ENCODE measurements at regions not wholly inside any gene's neighbourhood (a gene's known extent, or its start where the extent isn't known, plus 50 kb on each side); places are given as distances from the start of the nearest gene placed in this dataset.

- DNase-seq: no peak
- intact Hi-C loops (cut with DNase I): no loop called here
- no peaks in the 10 kb centered on the region for H3K4me1 ChIP-seq
- H3K36me3 ChIP-seq: no peaks in the 10 kb centered on the region
- TF ChIP-seq POLR2A (IDR thresholded peaks at IDR 0.05): no peak
- TF ChIP-seq CTCF (IDR thresholded peaks at IDR 0.05): no peak
- 66% methylated on average over 6 of the region's 6 CpGs for WGBS (ENCODE audit: insufficient coverage, low coverage, low lambda C conversion rate, missing lambda C conversion rate)
- no peak overlapping the region for H3K4me3 ChIP-seq
- H3K27ac ChIP-seq: no peak overlapping the region
- no peaks in the 10 kb centered on the region for H3K27me3 ChIP-seq
- no peaks in the 10 kb centered on the region for H3K9me3 ChIP-seq
- no peak for ATAC-seq
Measured at GRCh38 chr13:39968646-39969475, 313.4 kb downstream of the COG6 start.

- WGBS (ENCODE audit: insufficient coverage, low coverage, low lambda C conversion rate, missing lambda C conversion rate): 72% methylated on average over 6 of the region's 6 CpGs
- Histone ChIP-seq H3K4me3 (no peak overlapping the region), H3K36me3 (no peaks in the 10 kb centered on the region), H3K27ac (no peak overlapping the region), H3K27me3 (no peaks in the 10 kb centered on the region), H3K4me1 (no peaks in the 10 kb centered on the region), H3K9me3 (no peaks in the 10 kb centered on the region)
- intact Hi-C loops (cut with DNase I): no loop called here
- ATAC-seq (no peak), DNase-seq (no peak)
- TF ChIP-seq CTCF (IDR thresholded peaks at IDR 0.05) (no peak), POLR2A (IDR thresholded peaks at IDR 0.05) (no peak)
Measured at GRCh38 chr13:39970177-39970846, 314.9 kb downstream of the COG6 start.

- no peak for DNase-seq
- H3K9me3 ChIP-seq: no peaks in the 10 kb centered on the region
- no peaks in the 10 kb centered on the region for H3K27me3 ChIP-seq
- H3K4me3 ChIP-seq: no peak overlapping the region
- H3K27ac ChIP-seq: no peak overlapping the region
- H3K36me3 ChIP-seq: no peaks in the 10 kb centered on the region
- ATAC-seq: no peak
- H3K4me1 ChIP-seq: no peaks in the 10 kb centered on the region
- WGBS (ENCODE audit: insufficient coverage, low coverage, low lambda C conversion rate, missing lambda C conversion rate): 33% methylated on average over 2 of the region's 3 CpGs
- TF ChIP-seq POLR2A (IDR thresholded peaks at IDR 0.05) (no peak), CTCF (IDR thresholded peaks at IDR 0.05) (no peak)
- intact Hi-C loops (cut with DNase I): no loop called here
Measured at GRCh38 chr13:39971526-39971925, 316.1 kb downstream of the COG6 start.

GRCh38 chr13:39976481-39976880, 321.0 kb downstream of the COG6 start:
- 64% methylated on average over 6 of the region's 6 CpGs for whole genome bisulfite sequencing (ENCODE audit: insufficient coverage, low coverage, low lambda C conversion rate, missing lambda C conversion rate)
- ATAC-seq: no peak
- H3K4me3 ChIP-seq: no peak overlapping the region
- no peak overlapping the region for H3K27ac ChIP-seq
- no peaks in the 10 kb centered on the region for H3K27me3 ChIP-seq
- TF ChIP-seq POLR2A (IDR thresholded peaks at IDR 0.05): no peak
- no peak for TF ChIP-seq CTCF (IDR thresholded peaks at IDR 0.05)
- no peaks in the 10 kb centered on the region for H3K4me1 ChIP-seq
- no peaks in the 10 kb centered on the region for H3K36me3 ChIP-seq
- no peaks in the 10 kb centered on the region for H3K9me3 ChIP-seq
- no peak for DNase-seq
- intact Hi-C loops (cut with DNase I): no loop called here

Measured in right lobe of liver (tissue), 6 donors.